ENCODE measurements at regions not wholly inside any gene's neighbourhood (a gene's known extent, or its start where the extent isn't known, plus 50 kb on each side); places are given as distances from the start of the nearest gene placed in this dataset.

- TF ChIP-seq CTCF (IDR thresholded peaks at IDR 0.05), result no peak
- TF ChIP-seq POLR2A (IDR thresholded peaks at IDR 0.05), result no peak
Observed at GRCh38 chr9:100670719-100671118, 92.8 kb downstream of the CAVIN4 start.

Measured in heart left ventricle (tissue), 13 donors.